ENCODE measurements at regions not wholly inside any gene's neighbourhood (a gene's known extent, or its start where the extent isn't known, plus 50 kb on each side); places are given as distances from the start of the nearest gene placed in this dataset.

DNA sequence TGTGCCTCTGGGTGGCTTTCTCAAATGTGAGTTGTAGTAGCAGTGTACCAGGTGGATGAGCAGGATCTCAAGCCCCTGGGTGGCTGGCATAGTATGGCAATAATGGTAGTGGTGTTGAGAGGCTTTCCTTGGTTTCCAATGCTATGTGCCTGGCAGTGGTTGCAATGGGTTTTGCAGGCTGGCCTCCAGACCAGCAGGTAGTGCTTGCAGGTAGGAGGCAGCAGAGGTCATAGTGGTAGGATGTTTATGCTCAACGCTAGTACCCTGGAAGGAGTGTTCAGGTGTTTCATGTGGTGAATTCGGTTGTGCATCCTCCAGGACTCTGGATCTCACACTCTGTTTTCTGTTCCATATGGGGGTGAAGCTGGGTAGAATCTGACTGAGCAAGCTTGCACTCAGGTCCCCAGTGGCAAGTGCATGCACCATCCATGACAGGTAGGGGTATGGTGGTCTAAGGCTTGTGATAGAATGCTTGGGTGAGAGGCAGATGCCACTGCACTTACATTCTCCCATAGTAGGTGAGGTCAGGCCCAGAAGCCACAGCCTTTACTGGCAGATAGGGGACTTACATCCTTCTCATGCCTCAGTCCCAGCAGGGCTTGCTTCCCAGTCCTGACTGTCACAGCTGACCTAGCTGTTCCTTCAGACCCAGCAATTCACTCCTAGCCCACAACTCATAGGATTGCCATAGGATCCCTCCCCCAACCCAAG lies 410.5 kb upstream of the LRRC7 start:
- H3K9me3 ChIP-seq, result no peaks in the 10 kb centered on the region
- intact Hi-C loops (cut with DNase I), result no loop called here
- H3K4me3 ChIP-seq, result no peak overlapping the region
- no peaks in the 10 kb centered on the region for H3K27me3 ChIP-seq
- TF ChIP-seq, protein P1, sequence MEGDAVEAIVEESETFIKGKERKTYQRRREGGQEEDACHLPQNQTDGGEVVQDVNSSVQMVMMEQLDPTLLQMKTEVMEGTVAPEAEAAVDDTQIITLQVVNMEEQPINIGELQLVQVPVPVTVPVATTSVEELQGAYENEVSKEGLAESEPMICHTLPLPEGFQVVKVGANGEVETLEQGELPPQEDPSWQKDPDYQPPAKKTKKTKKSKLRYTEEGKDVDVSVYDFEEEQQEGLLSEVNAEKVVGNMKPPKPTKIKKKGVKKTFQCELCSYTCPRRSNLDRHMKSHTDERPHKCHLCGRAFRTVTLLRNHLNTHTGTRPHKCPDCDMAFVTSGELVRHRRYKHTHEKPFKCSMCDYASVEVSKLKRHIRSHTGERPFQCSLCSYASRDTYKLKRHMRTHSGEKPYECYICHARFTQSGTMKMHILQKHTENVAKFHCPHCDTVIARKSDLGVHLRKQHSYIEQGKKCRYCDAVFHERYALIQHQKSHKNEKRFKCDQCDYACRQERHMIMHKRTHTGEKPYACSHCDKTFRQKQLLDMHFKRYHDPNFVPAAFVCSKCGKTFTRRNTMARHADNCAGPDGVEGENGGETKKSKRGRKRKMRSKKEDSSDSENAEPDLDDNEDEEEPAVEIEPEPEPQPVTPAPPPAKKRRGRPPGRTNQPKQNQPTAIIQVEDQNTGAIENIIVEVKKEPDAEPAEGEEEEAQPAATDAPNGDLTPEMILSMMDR (IDR thresholded peaks at IDR 0.05), result no peak
- DNase-seq (ENCODE audit: low spot score in 2 of 2), result no peak
- no peaks in the 10 kb centered on the region for H3K36me3 ChIP-seq
- H3K4me1 ChIP-seq, result no peaks in the 10 kb centered on the region
- H3K27ac ChIP-seq, result no peak overlapping the region

- Histone ChIP-seq H3K36me3 (no peaks in the 10 kb centered on the region), H3K4me1 (no peaks in the 10 kb centered on the region), H3K27ac (no peak overlapping the region), H3K4me3 (no peak overlapping the region), H3K27me3 (no peaks in the 10 kb centered on the region), H3K9me3 (no peaks in the 10 kb centered on the region)
- intact Hi-C loops (cut with DNase I), result no loop called here
- TF ChIP-seq, protein P1 (IDR thresholded peaks at IDR 0.05), result no peak
- no peak for DNase-seq (ENCODE audit: low spot score in 2 of 2)
These were observed 404.5 kb upstream of the LRRC7 start for GRCh38 chr1:69163241-69163640.

GRCh38 chr1:69163779-69164178 lies 403.9 kb upstream of the LRRC7 start:
- TF ChIP-seq, protein P1 (IDR thresholded peaks at IDR 0.05), result no peak
- H3K27me3 ChIP-seq, result no peaks in the 10 kb centered on the region
- DNase-seq (ENCODE audit: low spot score in 2 of 2), result no peak
- no peak overlapping the region for H3K4me3 ChIP-seq
- H3K4me1 ChIP-seq, result no peaks in the 10 kb centered on the region
- no peaks in the 10 kb centered on the region for H3K36me3 ChIP-seq
- intact Hi-C loops (cut with DNase I), result no loop called here
- H3K9me3 ChIP-seq, result no peaks in the 10 kb centered on the region
- H3K27ac ChIP-seq, result no peak overlapping the region

DNA sequence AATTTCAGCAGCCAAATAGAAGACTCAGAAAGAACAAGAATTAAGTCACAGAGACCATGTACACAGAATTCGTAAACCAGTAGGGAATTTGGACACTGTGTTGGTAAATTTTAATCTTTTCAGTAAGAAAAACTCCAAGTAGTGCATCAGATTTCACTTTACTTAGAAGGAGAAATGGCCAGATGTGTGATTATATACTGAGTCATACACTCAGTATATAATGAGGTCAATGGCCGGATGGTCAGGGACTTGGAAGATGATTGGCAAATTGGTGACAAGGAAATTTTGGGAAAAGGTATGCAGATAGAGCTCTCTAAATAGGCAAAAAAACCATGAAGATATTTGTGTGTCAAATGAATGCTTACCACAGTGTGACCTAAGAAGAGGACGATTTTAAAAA lies 399.8 kb upstream of the LRRC7 start:
- Histone ChIP-seq H3K4me1 (no peaks in the 10 kb centered on the region), H3K4me3 (no peak overlapping the region), H3K27ac (no peak overlapping the region), H3K27me3 (no peaks in the 10 kb centered on the region), H3K9me3 (no peaks in the 10 kb centered on the region), H3K36me3 (no peaks in the 10 kb centered on the region)
- no peak for DNase-seq (ENCODE audit: low spot score in 2 of 2)
- TF ChIP-seq, protein P1 (IDR thresholded peaks at IDR 0.05), result no peak
- intact Hi-C loops (cut with DNase I), result no loop called here

GRCh38 chr1:69171248-69171647 lies 396.5 kb upstream of the LRRC7 start:
- Histone ChIP-seq H3K36me3 (no peaks in the 10 kb centered on the region), H3K27ac (no peak overlapping the region), H3K4me3 (no peak overlapping the region), H3K9me3 (no peaks in the 10 kb centered on the region), H3K27me3 (no peaks in the 10 kb centered on the region), H3K4me1 (no peaks in the 10 kb centered on the region)
- no peak for DNase-seq (ENCODE audit: low spot score in 2 of 2)
- intact Hi-C loops (cut with DNase I), result no loop called here
- TF ChIP-seq, protein P1 (IDR thresholded peaks at IDR 0.05), result no peak

Measured in ascending aorta (tissue), 2 donors.